ENCODE measurements at regions not wholly inside any gene's neighbourhood (a gene's known extent, or its start where the extent isn't known, plus 50 kb on each side); places are given as distances from the start of the nearest gene placed in this dataset.
A peak's percentile ranks its signal among the peaks of the same experiment; 100 is the strongest.

- no peak for DNase-seq (ENCODE audit: low read depth)
- TF ChIP-seq CTCF (conservative IDR thresholded peaks at IDR 0.05; ENCODE audit: low read length): no peak
- no peak overlapping the region for H3K4me3 ChIP-seq (ENCODE audit: low read length)
These were observed 997.9 kb upstream of the ALCAM start for GRCh38 chr3:104368760-104369159.

- TF ChIP-seq CTCF (conservative IDR thresholded peaks at IDR 0.05; ENCODE audit: low read length): no peak
- no peak overlapping the region for H3K4me3 ChIP-seq (ENCODE audit: low read length)
- no peak for DNase-seq (ENCODE audit: low read depth)
These were observed 981.3 kb upstream of the ALCAM start for GRCh38 chr3:104385421-104385820.

- DNase-seq (ENCODE audit: low read depth): no peak
- TF ChIP-seq CTCF (conservative IDR thresholded peaks at IDR 0.05; ENCODE audit: low read length): no peak
- H3K4me3 ChIP-seq (ENCODE audit: low read length): no peak overlapping the region
These were observed 978.1 kb upstream of the ALCAM start for GRCh38 chr3:104388619-104389018.

GRCh38 chr3:104392327-104392726 is 974.4 kb upstream of the ALCAM start:
- DNase-seq (ENCODE audit: low read depth): no peak
- H3K4me3 ChIP-seq (ENCODE audit: low read length): no peak overlapping the region

GRCh38 chr3:104396974-104397669 is 969.6 kb upstream of the ALCAM start:
- no peak for TF ChIP-seq CTCF (conservative IDR thresholded peaks at IDR 0.05; ENCODE audit: low read length)
- DNase-seq (ENCODE audit: low read depth): peak; percentile 54
- no peak overlapping the region for H3K4me3 ChIP-seq (ENCODE audit: low read length)

More at GRCh38 chr3:104392327-104392726, 974.4 kb upstream of the ALCAM start:
- TF ChIP-seq CTCF (conservative IDR thresholded peaks at IDR 0.05; ENCODE audit: low read length): no peak

GRCh38 chr3:104397713-104398112 is 969.0 kb upstream of the ALCAM start:
- peak; percentile 36 for DNase-seq (ENCODE audit: low read depth)
- no peak for TF ChIP-seq CTCF (conservative IDR thresholded peaks at IDR 0.05; ENCODE audit: low read length)
- no peak overlapping the region for H3K4me3 ChIP-seq (ENCODE audit: low read length)

- TF ChIP-seq CTCF (conservative IDR thresholded peaks at IDR 0.05; ENCODE audit: low read length): no peak
- DNase-seq (ENCODE audit: low read depth): no peak
- no peak overlapping the region for H3K4me3 ChIP-seq (ENCODE audit: low read length)
These were observed 963.8 kb upstream of the ALCAM start for GRCh38 chr3:104402902-104403301.
